BLaER1 (cell line): ENCODE measurements at regions not wholly inside any gene's neighbourhood (a gene's known extent, or its start where the extent isn't known, plus 50 kb on each side); places are given as distances from the start of the nearest gene placed in this dataset.

Source experiments
- H3K27ac ChIP-seq: shearing (Covaris generic); formaldehyde crosslinking; 2 replicates; pipeline ENCODE4 v1.8.1; 2022
- H3K27me3 ChIP-seq: shearing (Covaris generic); formaldehyde crosslinking; 2 replicates; pipeline ENCODE4 v1.8.1; 2022
- H3K36me3 ChIP-seq: shearing (Covaris generic); formaldehyde crosslinking; 2 replicates; pipeline ENCODE4 v1.8.1; 2022
- H3K4me1 ChIP-seq: shearing (Covaris generic); formaldehyde crosslinking; 2 replicates; pipeline ENCODE4 v1.8.1; 2022
- H3K4me2 ChIP-seq: shearing (Covaris generic); formaldehyde crosslinking; 2 replicates; pipeline ENCODE4 v1.8.1; 2022
- H3K4me3 ChIP-seq: shearing (Covaris generic); formaldehyde crosslinking; 2 replicates; pipeline ENCODE4 v1.8.1; 2022
- H3K9ac ChIP-seq: shearing (Covaris generic); formaldehyde crosslinking; 2 replicates; pipeline ENCODE4 v1.8.1; 2022
- H3K9me3 ChIP-seq: shearing (Covaris generic); formaldehyde crosslinking; 2 replicates; pipeline ENCODE4 v1.8.1; 2022
- H4K20me1 ChIP-seq: shearing (Covaris generic); formaldehyde crosslinking; 2 replicates; pipeline ENCODE4 v1.8.1; 2022
- Cebpa-rat ChIP-seq: shearing (Covaris generic); IDR thresholded peaks from 2 replicates; pipeline ENCODE4 v1.8.1; 2022

DNA sequence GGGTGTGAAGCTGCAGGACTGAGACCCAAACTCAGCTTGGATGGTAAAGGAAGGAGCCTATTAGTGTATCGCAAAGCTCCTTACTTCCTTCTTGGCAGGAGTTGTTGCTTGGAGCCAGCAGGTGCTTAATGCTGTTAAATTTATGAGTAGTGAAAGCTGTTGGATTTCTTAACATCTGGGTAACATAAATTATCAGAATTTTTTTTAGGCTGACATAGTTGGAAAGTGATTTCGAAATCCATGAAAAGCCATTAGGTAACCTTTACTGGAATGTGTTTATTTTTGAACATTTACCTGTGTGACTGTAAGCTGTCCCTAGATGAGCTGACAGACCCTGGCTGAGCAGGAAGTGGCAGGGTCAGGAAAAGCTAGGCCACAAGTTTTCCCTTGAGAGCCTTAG lies 470.4 kb upstream of the SLC35B3 start:
- H3K36me3 ChIP-seq, result no peaks in the 10 kb centered on the region
- no peaks in the 10 kb centered on the region for H3K9me3 ChIP-seq
- no peaks in the 10 kb centered on the region for H4K20me1 ChIP-seq
- TF ChIP-seq Cebpa-rat, result no peak
- no peak overlapping the region for H3K9ac ChIP-seq
- H3K4me2 ChIP-seq, result no peak overlapping the region
- H3K27ac ChIP-seq, result no peak overlapping the region
- H3K27me3 ChIP-seq, result no peaks in the 10 kb centered on the region
- H3K4me3 ChIP-seq, result no peak overlapping the region
- 0 out of 2 replicates have a peak, but pooled peaks cover 6% of the 10 kb centered on the region for H3K4me1 ChIP-seq

- Histone ChIP-seq H4K20me1 (no peaks in the 10 kb centered on the region), H3K36me3 (no peaks in the 10 kb centered on the region), H3K9ac (no peak overlapping the region), H3K27me3 (no peaks in the 10 kb centered on the region), H3K4me3 (no peak overlapping the region), H3K27ac (no peak overlapping the region), H3K9me3 (no peaks in the 10 kb centered on the region), H3K4me2 (no peak overlapping the region), H3K4me1 (0 out of 2 replicates have a peak, but pooled peaks cover 6% of the 10 kb centered on the region)
- TF ChIP-seq Cebpa-rat, result no peak
Measured at GRCh38 chr6:8904754-8905153, 469.4 kb upstream of the SLC35B3 start.

DNA sequence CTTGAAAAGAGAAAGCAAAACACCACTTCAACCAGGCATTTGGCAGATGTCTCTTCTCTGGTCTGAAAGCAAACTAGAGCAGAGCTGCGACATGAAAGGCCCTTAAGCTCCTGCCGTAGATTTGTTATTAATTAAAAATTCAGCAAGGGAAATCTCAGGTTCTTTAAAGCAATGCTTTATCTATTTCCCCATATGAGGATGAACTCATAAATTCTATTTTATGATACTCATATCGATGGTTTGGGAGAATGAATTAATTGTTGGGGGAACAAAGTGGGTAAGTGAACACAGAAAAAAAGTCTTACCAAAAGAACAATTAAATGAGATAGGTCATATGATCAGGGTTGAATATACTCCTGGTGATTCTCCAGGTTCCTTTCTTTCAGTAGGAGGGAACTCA lies 464.7 kb upstream of the SLC35B3 start:
- no peaks in the 10 kb centered on the region for H3K27me3 ChIP-seq
- H3K4me3 ChIP-seq, result no peak overlapping the region
- H3K9ac ChIP-seq, result no peak overlapping the region
- H4K20me1 ChIP-seq, result no peaks in the 10 kb centered on the region
- no peaks in the 10 kb centered on the region for H3K9me3 ChIP-seq
- TF ChIP-seq Cebpa-rat, result no peak
- 0 out of 2 replicates have a peak, but pooled peaks cover 4% of the 10 kb centered on the region for H3K4me1 ChIP-seq
- no peaks in the 10 kb centered on the region for H3K36me3 ChIP-seq
- no peak overlapping the region for H3K4me2 ChIP-seq
- no peak overlapping the region for H3K27ac ChIP-seq

DNA sequence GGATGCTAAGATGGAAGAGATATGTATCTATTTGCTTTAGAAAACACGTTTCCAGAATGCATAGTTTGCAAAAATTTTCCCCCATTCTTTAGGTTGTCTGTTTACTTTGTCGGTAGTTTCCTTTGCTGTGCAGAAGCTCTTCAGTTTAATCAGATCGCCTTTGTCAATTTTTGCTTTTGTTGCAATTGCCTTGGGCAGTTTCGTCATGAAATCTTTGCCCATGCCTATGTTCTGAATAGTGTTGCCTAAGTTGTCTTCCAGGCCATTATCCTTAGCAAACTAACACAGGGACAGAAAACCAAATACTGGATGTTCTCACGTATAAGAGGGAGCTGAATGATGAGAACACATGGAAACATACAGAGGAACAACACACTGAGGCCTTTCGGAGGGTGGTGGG lies 454.2 kb upstream of the SLC35B3 start:
- no peak overlapping the region for H3K27ac ChIP-seq
- no peak overlapping the region for H3K4me3 ChIP-seq
- H4K20me1 ChIP-seq, result no peaks in the 10 kb centered on the region
- no peak overlapping the region for H3K9ac ChIP-seq
- TF ChIP-seq Cebpa-rat, result no peak
- H3K4me1 ChIP-seq, result no peaks in the 10 kb centered on the region
- no peaks in the 10 kb centered on the region for H3K27me3 ChIP-seq
- H3K4me2 ChIP-seq, result no peak overlapping the region
- H3K9me3 ChIP-seq, result no peaks in the 10 kb centered on the region
- H3K36me3 ChIP-seq, result no peaks in the 10 kb centered on the region

DNA sequence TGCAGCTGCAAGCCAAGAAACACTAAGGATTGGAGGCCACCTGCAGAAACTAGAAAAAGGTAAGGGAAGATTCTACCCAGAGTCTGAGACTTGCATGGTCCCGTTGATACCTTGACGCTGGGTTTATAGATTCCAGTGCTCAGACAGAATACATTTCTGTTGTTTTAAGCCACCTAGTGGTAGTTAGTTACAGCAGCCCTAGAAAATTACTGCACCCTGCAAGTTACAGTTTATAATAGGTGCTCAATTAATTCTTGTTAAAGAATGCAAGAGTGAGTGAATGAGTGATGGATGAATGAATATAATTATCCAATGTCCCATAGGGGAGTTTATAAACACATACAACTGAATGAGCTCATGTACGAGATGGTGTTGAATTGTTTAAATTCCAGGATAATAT lies 453.1 kb upstream of the SLC35B3 start:
- no peak for TF ChIP-seq Cebpa-rat
- no peaks in the 10 kb centered on the region for H4K20me1 ChIP-seq
- no peak overlapping the region for H3K27ac ChIP-seq
- no peaks in the 10 kb centered on the region for H3K27me3 ChIP-seq
- H3K36me3 ChIP-seq, result no peaks in the 10 kb centered on the region
- no peak overlapping the region for H3K9ac ChIP-seq
- H3K4me3 ChIP-seq, result no peak overlapping the region
- no peaks in the 10 kb centered on the region for H3K4me1 ChIP-seq
- no peaks in the 10 kb centered on the region for H3K9me3 ChIP-seq
- H3K4me2 ChIP-seq, result no peak overlapping the region

DNA sequence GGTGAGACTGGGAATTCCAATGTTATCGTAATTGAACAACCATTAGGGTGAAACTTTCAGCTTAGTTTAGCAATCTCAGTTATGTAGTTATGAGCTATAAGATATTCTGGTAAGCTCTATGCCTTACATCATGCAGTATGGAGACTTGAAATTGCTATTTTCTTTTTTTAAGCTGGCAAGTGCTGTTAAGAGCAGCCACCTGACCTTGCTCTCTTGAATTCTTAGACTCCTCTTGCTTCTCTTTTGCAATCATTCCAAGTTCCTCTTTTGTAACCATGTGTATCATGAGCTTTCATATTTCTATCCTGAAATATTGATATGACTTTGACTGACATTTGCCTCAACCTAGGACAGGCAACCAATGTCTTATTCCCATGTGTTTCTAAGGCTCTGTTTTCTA lies 446.3 kb upstream of the SLC35B3 start:
- no peaks in the 10 kb centered on the region for H3K36me3 ChIP-seq
- no peak for TF ChIP-seq Cebpa-rat
- H3K9ac ChIP-seq, result no peak overlapping the region
- no peaks in the 10 kb centered on the region for H3K4me1 ChIP-seq
- no peaks in the 10 kb centered on the region for H4K20me1 ChIP-seq
- H3K9me3 ChIP-seq, result no peaks in the 10 kb centered on the region
- H3K27me3 ChIP-seq, result no peaks in the 10 kb centered on the region
- no peak overlapping the region for H3K4me2 ChIP-seq
- H3K27ac ChIP-seq, result no peak overlapping the region
- H3K4me3 ChIP-seq, result no peak overlapping the region

GRCh38 chr6:8879334-8879733 lies 444.0 kb upstream of the SLC35B3 start:
- no peak overlapping the region for H3K9ac ChIP-seq
- no peak for TF ChIP-seq Cebpa-rat

GRCh38 chr6:8875986-8876385 lies 440.6 kb upstream of the SLC35B3 start:
- no peak for TF ChIP-seq Cebpa-rat
- Histone ChIP-seq H3K4me1 (no peaks in the 10 kb centered on the region), H4K20me1 (no peaks in the 10 kb centered on the region), H3K4me2 (no peak overlapping the region), H3K36me3 (no peaks in the 10 kb centered on the region), H3K4me3 (no peak overlapping the region), H3K9me3 (no peaks in the 10 kb centered on the region), H3K9ac (no peak overlapping the region), H3K27me3 (no peaks in the 10 kb centered on the region), H3K27ac (no peak overlapping the region)

More at GRCh38 chr6:8879334-8879733, 444.0 kb upstream of the SLC35B3 start:
- H3K4me1 ChIP-seq, result no peaks in the 10 kb centered on the region
- no peak overlapping the region for H3K27ac ChIP-seq
- H3K4me3 ChIP-seq, result no peak overlapping the region
- H4K20me1 ChIP-seq, result no peaks in the 10 kb centered on the region
- H3K36me3 ChIP-seq, result no peaks in the 10 kb centered on the region
- no peaks in the 10 kb centered on the region for H3K9me3 ChIP-seq
- H3K27me3 ChIP-seq, result no peaks in the 10 kb centered on the region
- no peak overlapping the region for H3K4me2 ChIP-seq

DNA sequence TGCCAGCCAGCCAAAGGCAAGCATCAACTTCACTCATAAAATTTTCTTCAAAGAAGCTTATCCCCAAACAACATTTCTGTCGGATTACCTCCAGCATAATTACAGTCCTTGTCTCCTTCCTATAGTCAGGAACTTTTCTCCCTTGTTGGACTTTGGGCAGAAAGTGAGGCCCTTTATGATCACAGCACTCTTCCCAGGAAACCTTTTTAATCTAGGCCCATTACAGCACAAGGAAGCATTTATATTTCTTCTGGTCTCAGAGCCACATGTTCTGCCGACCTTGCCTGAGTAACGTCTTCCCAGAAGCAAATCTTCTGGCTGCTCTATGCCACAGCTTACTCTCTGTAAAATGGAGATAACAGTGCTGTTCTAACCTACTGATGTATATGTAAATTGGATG lies 437.2 kb upstream of the SLC35B3 start:
- Histone ChIP-seq H3K4me3 (no peak overlapping the region), H3K4me1 (peaks cover 3% of the 10 kb centered on the region), H3K9ac (no peak overlapping the region), H3K27me3 (no peaks in the 10 kb centered on the region), H3K27ac (no peak overlapping the region), H3K9me3 (no peaks in the 10 kb centered on the region), H3K4me2 (no peak overlapping the region), H4K20me1 (no peaks in the 10 kb centered on the region), H3K36me3 (no peaks in the 10 kb centered on the region)
- no peak for TF ChIP-seq Cebpa-rat

- H3K4me1 ChIP-seq, result peaks cover 19% of the 10 kb centered on the region
- no peak overlapping the region for H3K4me3 ChIP-seq
- H3K36me3 ChIP-seq, result no peaks in the 10 kb centered on the region
- no peaks in the 10 kb centered on the region for H3K27me3 ChIP-seq
- no peak overlapping the region for H3K4me2 ChIP-seq
- H3K27ac ChIP-seq, result no peak overlapping the region
- TF ChIP-seq Cebpa-rat, result no peak
- no peak overlapping the region for H3K9ac ChIP-seq
- no peaks in the 10 kb centered on the region for H3K9me3 ChIP-seq
- H4K20me1 ChIP-seq, result no peaks in the 10 kb centered on the region
Measured at GRCh38 chr6:8865451-8865850, 430.1 kb upstream of the SLC35B3 start.

DNA sequence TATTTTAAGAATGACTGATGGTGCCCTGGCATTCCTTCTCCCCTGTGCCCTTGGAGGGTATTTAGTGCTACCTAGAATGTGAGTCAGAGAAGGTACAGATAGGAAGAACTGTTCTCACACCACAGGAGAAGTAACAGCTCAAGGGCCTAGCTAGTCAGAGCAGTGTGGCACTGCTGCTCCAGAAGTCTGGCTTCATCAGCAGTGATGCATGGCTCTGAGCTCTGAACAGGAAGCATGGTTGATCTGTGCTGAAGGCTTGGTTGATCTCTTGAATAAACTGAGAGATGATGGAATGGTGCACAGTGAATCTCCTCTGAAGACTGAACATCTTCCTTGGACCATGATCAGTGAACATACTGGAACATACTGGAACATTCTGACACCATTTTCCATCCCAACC lies 425.3 kb upstream of the SLC35B3 start:
- H3K27me3 ChIP-seq, result no peaks in the 10 kb centered on the region
- H3K4me1 ChIP-seq, result peaks cover 27% of the 10 kb centered on the region
- TF ChIP-seq Cebpa-rat, result no peak
- H3K9ac ChIP-seq, result no peak overlapping the region
- H3K36me3 ChIP-seq, result no peaks in the 10 kb centered on the region
- H3K4me3 ChIP-seq, result no peak overlapping the region
- no peaks in the 10 kb centered on the region for H3K9me3 ChIP-seq
- no peaks in the 10 kb centered on the region for H4K20me1 ChIP-seq
- H3K27ac ChIP-seq, result no peak overlapping the region; the same call in 1 of the 2 replicates
- peak overlapping the region; percentile 39 for H3K4me2 ChIP-seq
